CD4-positive, alpha-beta memory T cell (primary cell): ENCODE measurements at regions not wholly inside any gene's neighbourhood (a gene's known extent, or its start where the extent isn't known, plus 50 kb on each side); places are given as distances from the start of the nearest gene placed in this dataset.

Source experiments
- CTCF ChIA-PET: fragments of 350-600 bp; sonication (Branson Sonifier 250); formaldehyde crosslinking; loops from one replicate; lab custom pipeline; 2021; ENCODE audit warnings: inconsistent platforms; ENCODE audit not compliant: partially characterized antibody; lab: Charles Lee
- POLR2A ChIA-PET: fragments of 350-600 bp; sonication (Branson Sonifier 250); formaldehyde crosslinking; loops from one replicate; lab custom pipeline; 2021; ENCODE audit not compliant: partially characterized antibody; lab: Charles Lee
- DNase-seq, 5 donors: peaks; one replicate each; pipeline versions ENCODE4 v3.0.0 to v3.0.0-alpha.2; 2020 to 2022; ENCODE audit warnings: mixed read lengths in 1 of 5
- H3K27ac ChIP-seq: one replicate; pipeline ENCODE4 v1.7.0; 2013; ENCODE audit warnings: low read depth, low read length
- H3K27me3 ChIP-seq: 2 replicates; pipeline ENCODE4 v1.7.0; 2013; ENCODE audit warnings: mild to moderate bottlenecking, low read length, moderate library complexity; ENCODE audit not compliant: insufficient read depth
- H3K36me3 ChIP-seq: 2 replicates; pipeline ENCODE4 v1.7.0; 2013; ENCODE audit warnings: mild to moderate bottlenecking, low read length, moderate library complexity; ENCODE audit not compliant: insufficient read depth
- H3K4me1 ChIP-seq: 2 replicates; pipeline ENCODE4 v1.7.0; 2013; ENCODE audit warnings: mild to moderate bottlenecking, low read length, moderate library complexity; ENCODE audit not compliant: insufficient read depth
- H3K4me3 ChIP-seq, 2 donors: one replicate each; pipeline ENCODE4 v1.7.0; 2013; ENCODE audit warnings: low read length in 2 of 2, mild to moderate bottlenecking in 1 of 2
- H3K9me3 ChIP-seq, 2 donors: one replicate each; pipeline ENCODE4 v1.7.0; 2013; ENCODE audit warnings: low read length in 2 of 2, control low read depth in 1 of 2; ENCODE audit not compliant: control insufficient read depth in 1 of 2
- H3K27ac Mint-ChIP-seq, 7 donors: one replicate each; pipeline ENCODE4 v1.8.0; 2020 to 2021; ENCODE audit warnings: mixed read lengths in 7 of 7, mild to moderate bottlenecking in 6 of 7, inconsistent platforms in 3 of 7, moderate library complexity in 3 of 7
- H3K27me3 Mint-ChIP-seq, 2 donors: one replicate each; pipeline ENCODE4 v1.8.0; 2020 to 2021; ENCODE audit warnings: mixed read lengths in 2 of 2
- H3K36me3 Mint-ChIP-seq, 2 donors: one replicate each; pipeline ENCODE4 v1.8.0; 2020 to 2021; ENCODE audit warnings: mixed read lengths in 2 of 2, inconsistent platforms in 1 of 2, mild to moderate bottlenecking in 1 of 2
- H3K4me1 Mint-ChIP-seq, 4 donors: one replicate each; pipeline ENCODE4 v1.8.0; 2020 to 2021; ENCODE audit warnings: mixed read lengths in 4 of 4, mild to moderate bottlenecking in 1 of 4
- H3K4me3 Mint-ChIP-seq, 8 donors: one replicate each; pipeline ENCODE4 v1.8.0; 2020 to 2021; ENCODE audit warnings: mixed read lengths in 8 of 8, mild to moderate bottlenecking in 7 of 8, moderate library complexity in 6 of 8, inconsistent platforms in 3 of 8
- H3K9me3 Mint-ChIP-seq, 8 donors: one replicate each; pipeline ENCODE4 v1.8.0; 2020 to 2021; ENCODE audit warnings: mixed read lengths in 8 of 8, mild to moderate bottlenecking in 5 of 8, inconsistent platforms in 3 of 8, moderate library complexity in 1 of 8
- intact Hi-C: fragments of 100-400 bp; cut with micrococcal nuclease; formaldehyde crosslinking; loops from one replicate; pipeline ENCODE4 v1.15.1; 2023

DNA sequence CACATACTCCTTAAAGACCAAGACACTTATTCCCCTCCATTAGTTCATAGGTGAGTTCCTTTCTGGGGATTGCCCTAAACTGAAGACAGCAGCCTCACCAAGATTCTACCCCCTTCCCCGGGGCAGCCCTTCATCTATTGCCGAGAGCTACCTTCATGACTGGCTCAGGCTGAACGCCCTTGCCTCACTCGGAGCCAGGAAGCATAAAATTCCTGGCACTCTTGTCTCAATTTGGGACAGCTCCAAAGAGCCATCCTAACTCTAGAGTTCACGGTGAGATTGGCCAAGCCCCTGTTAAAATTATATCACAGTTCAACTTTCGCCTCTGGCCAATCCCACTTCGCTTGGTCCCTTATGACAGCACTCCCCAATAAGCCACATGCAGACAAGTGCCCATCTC is 113.0 kb upstream of the PROX1 start:
- intact Hi-C loops: no loop called here
- no peak overlapping the region for H3K4me3 ChIP-seq
- no peaks in the 10 kb centered on the region for H3K9me3 ChIP-seq
- Mint-ChIP-seq H3K4me1 (peaks cover 2 to 19% (median 4%) of the 10 kb centered on the region in 4 donors), H3K36me3 (no peaks in the 10 kb centered on the region), H3K27me3 (no peaks in the 10 kb centered on the region), H3K9me3 (peaks cover 0 to 3% (median 0%) of the 10 kb centered on the region in 8 donors), H3K4me3 (no peak overlapping the region), H3K27ac (no peak overlapping the region)
- no peaks in the 10 kb centered on the region for H3K27me3 ChIP-seq
- H3K27ac ChIP-seq: no peak overlapping the region
- no peaks in the 10 kb centered on the region for H3K36me3 ChIP-seq
- no peaks in the 10 kb centered on the region for H3K4me1 ChIP-seq
- CTCF ChIA-PET: no interaction called here
- POLR2A ChIA-PET: no interaction called here
- DNase-seq: no peak

DNA sequence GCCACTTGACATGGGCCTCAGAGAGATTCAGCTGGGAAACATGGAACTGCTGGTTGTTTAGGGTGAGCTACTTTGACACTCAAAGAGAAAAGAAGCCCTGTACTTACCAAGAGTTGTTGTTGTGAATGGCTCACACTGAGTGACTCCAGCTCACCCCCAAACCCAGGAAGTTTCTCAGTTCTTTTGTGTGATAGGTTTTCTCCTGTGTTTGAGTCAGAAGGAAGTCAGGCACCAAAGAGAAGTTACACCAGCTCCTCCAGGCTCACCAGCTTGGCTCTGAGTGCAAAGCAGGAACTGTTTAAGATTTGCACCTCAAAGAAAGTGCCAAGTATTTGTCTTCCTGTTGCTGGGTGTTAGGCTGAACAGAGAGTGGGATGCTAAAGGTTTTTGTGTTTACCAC is 111.2 kb upstream of the PROX1 start:
- no peaks in the 10 kb centered on the region for H3K36me3 Mint-ChIP-seq
- no peak overlapping the region for H3K27ac Mint-ChIP-seq
- no peaks in the 10 kb centered on the region for H3K9me3 ChIP-seq
- H3K36me3 ChIP-seq: no peaks in the 10 kb centered on the region
- ChIA-PET POLR2A (interaction anchor here (0.6 kb wide), 1 partner anchor 93 kb away, joined by 3 read pairs; no protein-coding TSS in a partner anchor), CTCF (no interaction called here)
- H3K27me3 Mint-ChIP-seq: no peaks in the 10 kb centered on the region
- H3K27ac ChIP-seq: no peak overlapping the region
- no peak overlapping the region for H3K4me3 Mint-ChIP-seq
- intact Hi-C loops: no loop called here
- DNase-seq: no peak
- no peak overlapping the region for H3K4me3 ChIP-seq
- peaks cover 0 to 4% (median 0%) of the 10 kb centered on the region in 4 donors for H3K4me1 Mint-ChIP-seq
- peaks cover 0 to 5% (median 0%) of the 10 kb centered on the region in 8 donors for H3K9me3 Mint-ChIP-seq
- H3K4me1 ChIP-seq: no peaks in the 10 kb centered on the region
- H3K27me3 ChIP-seq: no peaks in the 10 kb centered on the region

DNA sequence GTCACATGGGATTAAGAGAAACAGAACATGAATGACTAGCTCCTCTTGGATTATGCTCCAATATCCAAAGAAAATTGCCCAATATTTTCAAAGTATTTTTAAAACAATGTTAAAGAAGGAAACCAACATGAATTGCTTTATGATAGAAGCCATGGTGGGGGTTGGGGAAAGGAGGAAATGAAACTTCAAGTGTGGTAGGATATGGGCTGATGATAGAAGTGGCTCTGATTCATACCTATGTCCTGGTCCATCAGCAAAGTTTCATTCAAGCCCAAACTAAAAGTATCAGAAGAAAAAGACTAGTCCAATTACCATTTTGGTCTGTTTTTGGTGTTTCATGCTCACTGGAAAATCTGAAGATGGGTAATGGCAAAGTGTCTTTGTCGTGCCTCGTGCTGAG is 104.2 kb upstream of the PROX1 start:
- no peaks in the 10 kb centered on the region for H3K27me3 ChIP-seq
- H3K9me3 ChIP-seq: no peaks in the 10 kb centered on the region
- intact Hi-C loops: no loop called here
- Mint-ChIP-seq H3K4me1 (no peaks in the 10 kb centered on the region), H3K36me3 (no peaks in the 10 kb centered on the region), H3K27me3 (no peaks in the 10 kb centered on the region), H3K9me3 (peaks cover 0 to 5% (median 0%) of the 10 kb centered on the region in 8 donors), H3K27ac (no peak overlapping the region), H3K4me3 (no peak overlapping the region)
- H3K36me3 ChIP-seq: no peaks in the 10 kb centered on the region
- H3K4me3 ChIP-seq: no peak overlapping the region
- DNase-seq: no peak
- H3K27ac ChIP-seq: no peak overlapping the region
- CTCF ChIA-PET: no interaction called here
- H3K4me1 ChIP-seq: no peaks in the 10 kb centered on the region
- POLR2A ChIA-PET: no interaction called here

DNA sequence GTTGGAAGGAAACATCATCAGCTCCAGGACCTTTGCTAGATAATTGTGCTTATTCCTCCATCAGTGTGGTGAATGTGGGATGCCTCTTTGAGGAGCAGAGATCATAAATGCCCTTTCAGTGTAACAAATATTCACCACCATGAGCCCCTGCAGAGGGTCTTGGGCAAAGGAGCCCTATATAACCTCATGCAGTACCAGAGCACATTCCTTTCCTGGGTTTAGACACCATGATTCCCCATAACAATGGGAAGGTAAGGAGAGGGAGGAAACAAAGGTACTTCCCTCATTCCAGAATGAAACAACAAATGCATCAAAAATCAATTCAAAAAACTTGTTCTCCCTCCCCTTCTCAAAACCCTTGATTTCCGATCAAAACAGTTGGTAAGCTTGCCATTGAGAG is 103.4 kb upstream of the PROX1 start:
- no peak for DNase-seq
- Mint-ChIP-seq H3K4me3 (no peak overlapping the region), H3K27ac (no peak overlapping the region), H3K9me3 (peaks cover 0 to 5% (median 0%) of the 10 kb centered on the region in 8 donors), H3K27me3 (no peaks in the 10 kb centered on the region), H3K4me1 (no peaks in the 10 kb centered on the region), H3K36me3 (no peaks in the 10 kb centered on the region)
- intact Hi-C loops: no loop called here
- H3K27me3 ChIP-seq: no peaks in the 10 kb centered on the region
- H3K36me3 ChIP-seq: no peaks in the 10 kb centered on the region
- H3K9me3 ChIP-seq: no peaks in the 10 kb centered on the region
- H3K4me1 ChIP-seq: no peaks in the 10 kb centered on the region
- H3K27ac ChIP-seq: no peak overlapping the region
- CTCF ChIA-PET: no interaction called here
- POLR2A ChIA-PET: no interaction called here
- H3K4me3 ChIP-seq: no peak overlapping the region

DNA sequence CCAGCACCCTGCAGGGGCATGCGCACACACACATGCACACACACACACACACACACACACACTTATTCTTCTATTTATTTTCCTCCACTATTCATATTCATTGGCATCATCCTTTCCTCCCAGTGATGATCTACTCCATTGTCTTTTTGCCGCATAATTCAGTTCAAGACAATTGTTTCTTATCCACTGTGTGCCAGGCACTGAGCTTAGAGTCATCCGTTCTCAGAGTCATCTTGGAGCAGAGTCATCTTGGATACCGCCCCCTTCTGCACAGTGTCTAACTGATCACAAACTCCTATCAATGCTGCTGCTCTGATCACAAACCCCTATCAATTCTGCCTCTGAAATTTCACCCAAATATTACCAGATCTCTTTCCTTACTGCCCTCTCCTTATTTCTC is 102.8 kb upstream of the PROX1 start:
- no peaks in the 10 kb centered on the region for H3K36me3 ChIP-seq
- H3K27ac ChIP-seq: no peak overlapping the region
- ChIA-PET CTCF (no interaction called here), POLR2A (no interaction called here)
- Mint-ChIP-seq H3K4me1 (no peaks in the 10 kb centered on the region), H3K9me3 (peaks cover 0 to 4% (median 0%) of the 10 kb centered on the region in 8 donors), H3K27ac (no peak overlapping the region), H3K27me3 (no peaks in the 10 kb centered on the region), H3K4me3 (no peak overlapping the region), H3K36me3 (no peaks in the 10 kb centered on the region)
- no peak overlapping the region for H3K4me3 ChIP-seq
- DNase-seq: no peak
- intact Hi-C loops: no loop called here
- no peaks in the 10 kb centered on the region for H3K9me3 ChIP-seq
- H3K4me1 ChIP-seq: no peaks in the 10 kb centered on the region
- no peaks in the 10 kb centered on the region for H3K27me3 ChIP-seq

DNA sequence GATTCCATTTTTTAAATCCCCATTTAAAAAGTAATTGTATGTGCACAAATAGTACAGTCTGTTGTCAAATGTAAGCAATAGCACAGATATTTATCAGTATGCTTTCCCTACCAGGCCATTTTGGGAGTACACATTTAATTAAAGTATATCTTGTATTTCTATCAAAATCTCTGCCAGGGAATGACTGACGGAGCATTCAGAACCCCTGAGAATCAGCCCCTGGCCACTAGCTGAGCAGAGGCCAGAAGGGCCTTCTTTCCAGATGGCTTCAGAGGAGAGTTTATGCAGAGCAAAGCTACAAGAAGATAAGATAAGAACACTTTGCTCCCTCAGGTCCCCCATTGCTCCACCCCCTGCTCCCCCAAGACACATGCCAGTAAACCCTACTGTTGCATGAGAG is 99.9 kb upstream of the PROX1 start:
- Mint-ChIP-seq H3K36me3 (no peaks in the 10 kb centered on the region), H3K9me3 (peaks cover 0 to 2% (median 0%) of the 10 kb centered on the region in 8 donors), H3K27me3 (no peaks in the 10 kb centered on the region), H3K4me3 (no peak overlapping the region), H3K27ac (no peak overlapping the region), H3K4me1 (no peaks in the 10 kb centered on the region)
- Histone ChIP-seq H3K4me1 (no peaks in the 10 kb centered on the region), H3K36me3 (no peaks in the 10 kb centered on the region), H3K27ac (no peak overlapping the region), H3K4me3 (no peak overlapping the region), H3K9me3 (no peaks in the 10 kb centered on the region), H3K27me3 (no peaks in the 10 kb centered on the region)
- POLR2A ChIA-PET: no interaction called here
- intact Hi-C loops: no loop called here
- no peak for DNase-seq
- CTCF ChIA-PET: no interaction called here

DNA sequence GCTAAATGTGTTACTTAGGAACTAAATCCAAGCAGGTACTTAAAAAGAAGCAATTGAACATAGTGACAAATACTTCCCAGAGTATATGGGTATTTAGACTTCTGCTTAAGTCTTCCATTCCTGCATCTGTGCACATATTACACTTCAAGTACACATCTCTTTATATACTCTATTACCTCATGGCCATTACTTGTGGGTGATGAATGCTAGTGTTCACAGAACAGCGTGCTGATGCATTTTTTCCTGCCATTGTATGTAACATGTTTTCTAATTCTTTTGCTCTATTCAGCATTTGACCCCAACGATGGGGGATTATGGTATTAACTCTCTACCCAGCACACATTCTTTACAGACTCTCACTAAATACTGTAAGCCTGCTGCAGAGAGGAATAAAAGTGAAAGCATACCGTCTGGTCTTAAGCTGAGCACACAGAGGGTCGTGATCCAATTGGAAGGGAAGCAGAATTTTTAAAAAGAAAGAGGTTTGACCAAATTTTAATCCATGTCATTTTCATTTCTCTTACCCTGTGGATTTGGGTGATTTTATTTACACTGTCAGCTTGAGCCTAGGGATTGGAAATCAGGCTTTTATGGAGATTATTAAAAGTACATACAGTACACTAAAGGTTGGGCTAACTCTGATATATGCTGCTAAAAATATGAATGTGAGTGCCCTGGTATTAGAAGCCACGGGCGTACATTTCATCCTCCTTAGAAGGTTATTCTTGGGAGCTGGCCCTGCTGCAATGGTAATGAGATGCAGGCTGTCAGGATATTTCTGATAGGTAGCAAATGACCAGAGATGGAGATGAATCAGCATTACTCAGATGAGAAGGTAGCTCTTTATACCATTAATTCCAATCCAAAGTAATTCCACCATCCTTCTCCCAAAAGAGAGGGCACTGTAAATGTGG is 95.5 kb upstream of the PROX1 start:
- H3K4me1 ChIP-seq: no peaks in the 10 kb centered on the region
- Mint-ChIP-seq H3K27me3 (no peaks in the 10 kb centered on the region), H3K4me3 (no peak overlapping the region), H3K4me1 (no peaks in the 10 kb centered on the region), H3K36me3 (no peaks in the 10 kb centered on the region), H3K27ac (no peak overlapping the region), H3K9me3 (peaks cover 0 to 4% (median under 1%) of the 10 kb centered on the region in 8 donors)
- ChIA-PET POLR2A (no interaction called here), CTCF (no interaction called here)
- no peaks in the 10 kb centered on the region for H3K36me3 ChIP-seq
- H3K27me3 ChIP-seq: no peaks in the 10 kb centered on the region
- intact Hi-C loops: no loop called here
- H3K9me3 ChIP-seq: no peaks in the 10 kb centered on the region
- no peak overlapping the region for H3K4me3 ChIP-seq
- no peak for DNase-seq
- H3K27ac ChIP-seq: no peak overlapping the region
